ENCODE measurements at regions not wholly inside any gene's neighbourhood (a gene's known extent, or its start where the extent isn't known, plus 50 kb on each side); places are given as distances from the start of the nearest gene placed in this dataset.

- Histone ChIP-seq H2BK15ac (replicated peaks; ENCODE audit: low read depth) (no peak overlapping the region), H3K36me3 (ENCODE audit: control insufficient read depth, insufficient read depth, low read length) (no peaks in the 10 kb centered on the region), H3K4me2 (ENCODE audit: low read length) (no peak overlapping the region), H2BK5ac (ENCODE audit: low read length) (no peak overlapping the region), H2AK5ac (ENCODE audit: low read length) (no peak overlapping the region), H2BK120ac (ENCODE audit: low read depth, low read length) (no peak overlapping the region), H3K79me2 (ENCODE audit: control insufficient read depth, insufficient read depth, low read length) (no peaks in the 10 kb centered on the region), H4K8ac (ENCODE audit: low read depth, low read length) (no peak overlapping the region), H3K27me3 (ENCODE audit: insufficient read depth, low read length, poor library complexity) (no peaks in the 10 kb centered on the region), H3K79me1 (ENCODE audit: low read length) (no peaks in the 10 kb centered on the region), H3K56ac (ENCODE audit: low read length) (no peak overlapping the region), H3K27ac (ENCODE audit: low read depth, low read length) (no peak overlapping the region), H3K4ac (ENCODE audit: low read depth, low read length) (no peak overlapping the region), H3K18ac (ENCODE audit: low read length) (no peak overlapping the region), H3K4me1 (ENCODE audit: control insufficient read depth, low read depth, low read length) (no peaks in the 10 kb centered on the region), H3K4me3 (ENCODE audit: low read length) (no peak overlapping the region), H4K5ac (ENCODE audit: low read length) (no peak overlapping the region), H3K23ac (ENCODE audit: low read length) (no peak overlapping the region), H3K9ac (ENCODE audit: low read length) (no peak overlapping the region)
- WGBS (ENCODE audit: extremely low coverage, insufficient coverage, low lambda C conversion rate) = no CpG with 5 or more reads among the region's 6 CpGs
- no peak for DNase-seq
These were observed 90.2 kb upstream of the SSTR4 start for GRCh38 chr20:22944936-22945335.

GRCh38 chr20:22946596-22946995 is 88.5 kb upstream of the SSTR4 start:
- DNase-seq = no peak
- H3K27me3 ChIP-seq (ENCODE audit: insufficient read depth, low read length, poor library complexity) = no peaks in the 10 kb centered on the region
- H3K4me1 ChIP-seq (ENCODE audit: control insufficient read depth, low read depth, low read length) = no peaks in the 10 kb centered on the region
- no CpG with 5 or more reads among the region's 2 CpGs for WGBS (ENCODE audit: extremely low coverage, insufficient coverage, low lambda C conversion rate)
- no peaks in the 10 kb centered on the region for H3K36me3 ChIP-seq (ENCODE audit: control insufficient read depth, insufficient read depth, low read length)
- H4K8ac ChIP-seq (ENCODE audit: low read depth, low read length) = no peak overlapping the region
- no peak overlapping the region for H3K18ac ChIP-seq (ENCODE audit: low read length)
- no peak overlapping the region for H3K4ac ChIP-seq (ENCODE audit: low read depth, low read length)
- no peaks in the 10 kb centered on the region for H3K79me1 ChIP-seq (ENCODE audit: low read length)
- no peak overlapping the region for H3K56ac ChIP-seq (ENCODE audit: low read length)
- H3K23ac ChIP-seq (ENCODE audit: low read length) = no peak overlapping the region
- H2BK15ac ChIP-seq (replicated peaks; ENCODE audit: low read depth) = no peak overlapping the region
- H2BK5ac ChIP-seq (ENCODE audit: low read length) = no peak overlapping the region
- no peak overlapping the region for H3K9ac ChIP-seq (ENCODE audit: low read length)
- H3K27ac ChIP-seq (ENCODE audit: low read depth, low read length) = no peak overlapping the region
- no peak overlapping the region for H2BK120ac ChIP-seq (ENCODE audit: low read depth, low read length)
- no peak overlapping the region for H3K4me2 ChIP-seq (ENCODE audit: low read length)
- no peak overlapping the region for H4K5ac ChIP-seq (ENCODE audit: low read length)
- no peak overlapping the region for H3K4me3 ChIP-seq (ENCODE audit: low read length)
- no peaks in the 10 kb centered on the region for H3K79me2 ChIP-seq (ENCODE audit: control insufficient read depth, insufficient read depth, low read length)
- no peak overlapping the region for H2AK5ac ChIP-seq (ENCODE audit: low read length)

- Histone ChIP-seq H3K27ac (ENCODE audit: low read depth, low read length) (no peak overlapping the region), H3K56ac (ENCODE audit: low read length) (no peak overlapping the region), H3K36me3 (ENCODE audit: control insufficient read depth, insufficient read depth, low read length) (no peaks in the 10 kb centered on the region), H3K4me1 (ENCODE audit: control insufficient read depth, low read depth, low read length) (no peaks in the 10 kb centered on the region), H2BK5ac (ENCODE audit: low read length) (no peak overlapping the region), H4K5ac (ENCODE audit: low read length) (no peak overlapping the region), H4K8ac (ENCODE audit: low read depth, low read length) (no peak overlapping the region), H3K9ac (ENCODE audit: low read length) (no peak overlapping the region), H3K4me2 (ENCODE audit: low read length) (no peak overlapping the region), H3K4me3 (ENCODE audit: low read length) (no peak overlapping the region), H3K18ac (ENCODE audit: low read length) (no peak overlapping the region), H3K4ac (ENCODE audit: low read depth, low read length) (no peak overlapping the region), H3K27me3 (ENCODE audit: insufficient read depth, low read length, poor library complexity) (no peaks in the 10 kb centered on the region), H3K79me1 (ENCODE audit: low read length) (no peaks in the 10 kb centered on the region), H3K23ac (ENCODE audit: low read length) (no peak overlapping the region), H3K79me2 (ENCODE audit: control insufficient read depth, insufficient read depth, low read length) (no peaks in the 10 kb centered on the region), H2BK15ac (replicated peaks; ENCODE audit: low read depth) (no peak overlapping the region), H2BK120ac (ENCODE audit: low read depth, low read length) (no peak overlapping the region), H2AK5ac (ENCODE audit: low read length) (no peak overlapping the region)
- no peak for DNase-seq
- no CpG with 5 or more reads among the region's 5 CpGs for WGBS (ENCODE audit: extremely low coverage, insufficient coverage, low lambda C conversion rate)
These were observed 85.6 kb upstream of the SSTR4 start for GRCh38 chr20:22949331-22950109.

GRCh38 chr20:22951966-22952365 is 83.1 kb upstream of the SSTR4 start:
- H3K18ac ChIP-seq (ENCODE audit: low read length) = no peak overlapping the region
- no CpG with 5 or more reads among the region's 1 CpG for WGBS (ENCODE audit: extremely low coverage, insufficient coverage, low lambda C conversion rate)
- H3K79me1 ChIP-seq (ENCODE audit: low read length) = no peaks in the 10 kb centered on the region

GRCh38 chr20:22954661-22955060 is 80.5 kb upstream of the SSTR4 start:
- Histone ChIP-seq H3K18ac (ENCODE audit: low read length) (no peak overlapping the region), H3K9ac (ENCODE audit: low read length) (no peak overlapping the region), H3K4me2 (ENCODE audit: low read length) (no peak overlapping the region), H3K79me1 (ENCODE audit: low read length) (no peaks in the 10 kb centered on the region), H2AK5ac (ENCODE audit: low read length) (no peak overlapping the region), H3K4me3 (ENCODE audit: low read length) (no peak overlapping the region), H3K23ac (ENCODE audit: low read length) (no peak overlapping the region), H2BK15ac (replicated peaks; ENCODE audit: low read depth) (no peak overlapping the region), H3K27me3 (ENCODE audit: insufficient read depth, low read length, poor library complexity) (no peaks in the 10 kb centered on the region), H3K79me2 (ENCODE audit: control insufficient read depth, insufficient read depth, low read length) (no peaks in the 10 kb centered on the region), H3K56ac (ENCODE audit: low read length) (no peak overlapping the region), H4K5ac (ENCODE audit: low read length) (no peak overlapping the region), H3K4me1 (ENCODE audit: control insufficient read depth, low read depth, low read length) (no peaks in the 10 kb centered on the region), H3K4ac (ENCODE audit: low read depth, low read length) (no peak overlapping the region), H4K8ac (ENCODE audit: low read depth, low read length) (no peak overlapping the region), H2BK5ac (ENCODE audit: low read length) (no peak overlapping the region), H2BK120ac (ENCODE audit: low read depth, low read length) (no peak overlapping the region), H3K36me3 (ENCODE audit: control insufficient read depth, insufficient read depth, low read length) (no peaks in the 10 kb centered on the region), H3K27ac (ENCODE audit: low read depth, low read length) (no peak overlapping the region)
- peak; percentile 13 for DNase-seq
- no CpG with 5 or more reads among the region's 3 CpGs for WGBS (ENCODE audit: extremely low coverage, insufficient coverage, low lambda C conversion rate)

More at GRCh38 chr20:22951966-22952365, 83.1 kb upstream of the SSTR4 start:
- no peak overlapping the region for H2BK120ac ChIP-seq (ENCODE audit: low read depth, low read length)
- H3K27me3 ChIP-seq (ENCODE audit: insufficient read depth, low read length, poor library complexity) = no peaks in the 10 kb centered on the region
- H3K4me2 ChIP-seq (ENCODE audit: low read length) = no peak overlapping the region
- H3K36me3 ChIP-seq (ENCODE audit: control insufficient read depth, insufficient read depth, low read length) = no peaks in the 10 kb centered on the region
- no peak overlapping the region for H3K4me3 ChIP-seq (ENCODE audit: low read length)
- H3K23ac ChIP-seq (ENCODE audit: low read length) = no peak overlapping the region
- H3K56ac ChIP-seq (ENCODE audit: low read length) = no peak overlapping the region
- no peak overlapping the region for H3K4ac ChIP-seq (ENCODE audit: low read depth, low read length)
- no peak overlapping the region for H2AK5ac ChIP-seq (ENCODE audit: low read length)
- no peak for DNase-seq
- H3K9ac ChIP-seq (ENCODE audit: low read length) = no peak overlapping the region
- no peaks in the 10 kb centered on the region for H3K4me1 ChIP-seq (ENCODE audit: control insufficient read depth, low read depth, low read length)
- no peak overlapping the region for H4K5ac ChIP-seq (ENCODE audit: low read length)
- no peak overlapping the region for H2BK5ac ChIP-seq (ENCODE audit: low read length)
- no peak overlapping the region for H3K27ac ChIP-seq (ENCODE audit: low read depth, low read length)
- H4K8ac ChIP-seq (ENCODE audit: low read depth, low read length) = no peak overlapping the region
- no peak overlapping the region for H2BK15ac ChIP-seq (replicated peaks; ENCODE audit: low read depth)
- H3K79me2 ChIP-seq (ENCODE audit: control insufficient read depth, insufficient read depth, low read length) = no peaks in the 10 kb centered on the region

- H4K8ac ChIP-seq (ENCODE audit: low read depth, low read length) = no peak overlapping the region
- no peak overlapping the region for H4K5ac ChIP-seq (ENCODE audit: low read length)
- no peak overlapping the region for H3K56ac ChIP-seq (ENCODE audit: low read length)
- H3K36me3 ChIP-seq (ENCODE audit: control insufficient read depth, insufficient read depth, low read length) = no peaks in the 10 kb centered on the region
- H3K4me1 ChIP-seq (ENCODE audit: control insufficient read depth, low read depth, low read length) = no peaks in the 10 kb centered on the region
- no peaks in the 10 kb centered on the region for H3K27me3 ChIP-seq (ENCODE audit: insufficient read depth, low read length, poor library complexity)
- H3K4me3 ChIP-seq (ENCODE audit: low read length) = no peak overlapping the region
- no CpG with 5 or more reads among the region's 6 CpGs for WGBS (ENCODE audit: extremely low coverage, insufficient coverage, low lambda C conversion rate)
- no peak for DNase-seq
- no peak overlapping the region for H3K9ac ChIP-seq (ENCODE audit: low read length)
- H3K79me1 ChIP-seq (ENCODE audit: low read length) = no peaks in the 10 kb centered on the region
- H3K4ac ChIP-seq (ENCODE audit: low read depth, low read length) = no peak overlapping the region
- no peak overlapping the region for H3K27ac ChIP-seq (ENCODE audit: low read depth, low read length)
- H3K4me2 ChIP-seq (ENCODE audit: low read length) = no peak overlapping the region
- no peak overlapping the region for H2BK5ac ChIP-seq (ENCODE audit: low read length)
- no peak overlapping the region for H2AK5ac ChIP-seq (ENCODE audit: low read length)
- H3K79me2 ChIP-seq (ENCODE audit: control insufficient read depth, insufficient read depth, low read length) = no peaks in the 10 kb centered on the region
- no peak overlapping the region for H2BK120ac ChIP-seq (ENCODE audit: low read depth, low read length)
- H3K18ac ChIP-seq (ENCODE audit: low read length) = no peak overlapping the region
- H2BK15ac ChIP-seq (replicated peaks; ENCODE audit: low read depth) = no peak overlapping the region
- no peak overlapping the region for H3K23ac ChIP-seq (ENCODE audit: low read length)
These were observed 76.7 kb upstream of the SSTR4 start for GRCh38 chr20:22958390-22958789.

Measured in mesendoderm (in vitro differentiated cells).